Right atrium auricular region (tissue), 2 donors: ENCODE measurements at regions not wholly inside any gene's neighbourhood (a gene's known extent, or its start where the extent isn't known, plus 50 kb on each side); places are given as distances from the start of the nearest gene placed in this dataset.
"Not testable (repeated sequence)": the region's sequence is repeated elsewhere in the genome, so short reads cannot be mapped to it uniquely, and the experiment has no call there.

Experiments used
- DNase-seq: peaks from one replicate; pipeline ENCODE4 v3.0.0-alpha.2; 2019; ENCODE audit warnings: low spot score
- H3K27ac ChIP-seq, 2 donors: fragments of 200-600 bp; sonication (generic); 1 replicate in 1 of 2; 2 replicates in 1 of 2; pipeline ENCODE4 v1.5.1; 2016 to 2019
- H3K27me3 ChIP-seq, 2 donors: fragments of 200-600 bp; sonication (generic); one replicate each; pipeline versions ENCODE4 v1.5.1 to v1.6.0; 2017 to 2019
- H3K36me3 ChIP-seq: fragments of 200-600 bp; sonication (generic); one replicate; pipeline ENCODE4 v1.5.1; 2016
- H3K4me1 ChIP-seq, 2 donors: fragments of 200-600 bp; sonication (generic); one replicate each; pipeline versions ENCODE4 v1.5.1 to v1.6.0; 2017 to 2019
- H3K4me3 ChIP-seq, 2 donors: fragments of 200-600 bp; sonication (generic); 1 replicate in 1 of 2; 2 replicates in 1 of 2; pipeline ENCODE4 v1.5.1; 2017 to 2019; ENCODE audit warnings: mild to moderate bottlenecking in 1 of 2, moderate library complexity in 1 of 2
- H3K9me3 ChIP-seq, 2 donors: fragments of 200-600 bp; sonication (generic); one replicate each; pipeline ENCODE4 v1.5.1; 2019
- CTCF ChIP-seq, 2 donors: fragments of 200-600 bp; sonication (generic); IDR thresholded peaks; one replicate each; pipeline ENCODE4 v1.5.1; 2019; ENCODE audit warnings: antibody characterized with exemption in 2 of 2

- TF ChIP-seq CTCF (IDR thresholded peaks at IDR 0.05), result no peak
- H3K36me3 ChIP-seq, result no peaks in the 10 kb centered on the region
- no peaks in the 10 kb centered on the region for H3K4me1 ChIP-seq
- no peak for DNase-seq
- H3K9me3 ChIP-seq, result no peaks in the 10 kb centered on the region
- no peak overlapping the region for H3K4me3 ChIP-seq
- H3K27me3 ChIP-seq, result no peaks in the 10 kb centered on the region
- no peak overlapping the region for H3K27ac ChIP-seq
Observed at GRCh38 chr7:20083781-20084180, 133.4 kb downstream of the MACC1 start.

- H3K27ac ChIP-seq, result no peak overlapping the region
- H3K27me3 ChIP-seq, result no peaks in the 10 kb centered on the region
- TF ChIP-seq CTCF (IDR thresholded peaks at IDR 0.05), result no peak
- no peaks in the 10 kb centered on the region for H3K36me3 ChIP-seq
- H3K4me1 ChIP-seq, result no peaks in the 10 kb centered on the region
- H3K9me3 ChIP-seq, result no peaks in the 10 kb centered on the region
- no peak overlapping the region for H3K4me3 ChIP-seq
- no peak for DNase-seq
Observed at GRCh38 chr7:20079080-20079479, 138.1 kb downstream of the MACC1 start.

- Histone ChIP-seq H3K4me3 (no peak overlapping the region), H3K4me1 (no peaks in the 10 kb centered on the region), H3K9me3 (no peaks in the 10 kb centered on the region), H3K27ac (no peak overlapping the region), H3K27me3 (no peaks in the 10 kb centered on the region), H3K36me3 (no peaks in the 10 kb centered on the region)
- TF ChIP-seq CTCF (IDR thresholded peaks at IDR 0.05), result no peak
- DNase-seq, result no peak
Observed at GRCh38 chr7:20076835-20077234, 140.3 kb downstream of the MACC1 start.

- Histone ChIP-seq H3K4me3 (no peak overlapping the region), H3K9me3 (no peaks in the 10 kb centered on the region), H3K27ac (no peak overlapping the region), H3K36me3 (no peaks in the 10 kb centered on the region), H3K4me1 (no peaks in the 10 kb centered on the region), H3K27me3 (no peaks in the 10 kb centered on the region)
- no peak for TF ChIP-seq CTCF (IDR thresholded peaks at IDR 0.05)
- no peak for DNase-seq
Observed at GRCh38 chr7:20075992-20076820, 141.0 kb downstream of the MACC1 start.

GRCh38 chr7:20075440-20075839, 141.7 kb downstream of the MACC1 start:
- Histone ChIP-seq H3K27me3 (no peaks in the 10 kb centered on the region), H3K9me3 (no peaks in the 10 kb centered on the region), H3K4me1 (no peaks in the 10 kb centered on the region), H3K36me3 (no peaks in the 10 kb centered on the region), H3K4me3 (no peak overlapping the region), H3K27ac (no peak overlapping the region)
- DNase-seq, result no peak
- no peak for TF ChIP-seq CTCF (IDR thresholded peaks at IDR 0.05)

- H3K27ac ChIP-seq, H3K4me3 ChIP-seq, H3K9me3 ChIP-seq, H3K4me1 ChIP-seq, H3K27me3 ChIP-seq, H3K36me3 ChIP-seq, DNase-seq: not testable (repeated sequence)
Observed at GRCh38 chr7:20068004-20068403, 149.2 kb downstream of the MACC1 start.
